Pancreas (tissue), 10 donors: ENCODE measurements at regions not wholly inside any gene's neighbourhood (a gene's known extent, or its start where the extent isn't known, plus 50 kb on each side); places are given as distances from the start of the nearest gene placed in this dataset.
"Not testable (repeated sequence)": the region's sequence is repeated elsewhere in the genome, so short reads cannot be mapped to it uniquely, and the experiment has no call there.

Source experiments
- ATAC-seq, 4 donors: fragments of 200-7000 bp; cut with Tn5 transposase; one replicate each; pipeline versions ENCODE4 v1.8.0 to v1.9.1; 2020; ENCODE audit warnings: mild to moderate bottlenecking in 4 of 4, moderate library complexity in 4 of 4
- DNase-seq, 6 donors: peaks; one replicate each; pipeline ENCODE4 v3.0.0-alpha.2; 2020
- FAIRE-seq: peaks from 2 replicates; lab custom pipeline; 2012; peaks lifted over from hg19 to GRCh38; lab: Jason Lieb, UNC
- H3K27ac ChIP-seq, 4 donors: fragments of 200-600 bp; sonication (generic); 1 replicate in 3 of 4; 2 replicates in 1 of 4; pipeline versions ENCODE4 v1.5.0 to v1.8.0; 2020
- H3K27me3 ChIP-seq, 4 donors: fragments of 200-600 bp; one replicate each; pipeline ENCODE4 v1.8.0; 2021
- H3K36me3 ChIP-seq, 3 donors: fragments of 200-600 bp; sonication (generic) in 1 of 3; one replicate each; pipeline versions ENCODE4 v1.5.0 to v1.8.0; 2020 to 2021
- H3K4me1 ChIP-seq, 3 donors: fragments of 200-600 bp; one replicate each; pipeline ENCODE4 v1.8.0; 2021
- H3K4me3 ChIP-seq, 4 donors: fragments of 200-600 bp; sonication (generic) in 2 of 4; one replicate each; pipeline versions ENCODE4 v1.5.0 to v1.8.0; 2020 to 2021
- H3K9me3 ChIP-seq, 4 donors: fragments of 200-600 bp; one replicate each; pipeline ENCODE4 v1.8.0; 2021
- WGBS, 2 donors: extraction: QIAGEN DNeasy Blood & Tissue Kit; methylation state at CpG; one replicate each; pipeline ENCODE4 v1.1.7; 2013; 5-methylcytosine and 5-hydroxymethylcytosine counted together
- intact Hi-C, 3 donors: fragments of 100-400 bp; cut with DNase I; formaldehyde crosslinking; loops; one replicate each; pipeline versions ENCODE4 v1.11.1 to v1.14.2; 2022
- donor health status: healthy with polysubstance abuse.
- donor health status: DM: no; HTN: no; CAD: no; lungs with moderate emphysema.
- donor health status: DM: no; HTN: no; CAD: no.
- donor health status: control.
- donor health status: control.
- donor health status: Bipolar disorder and iron deficiency.
- donor health status: DM: yes; HTN: yes; CAD: no.
- donor health status: DM: no; HTN: no; CAD: no.
- donor health status: DM: no; HTN: no; CAD: no.
- donor health status: DM: yes; HTN: yes; CAD: no.

GRCh38 chr9:67635067-67635466 is 223.7 kb upstream of the ANKRD20A1 start:
- H3K27ac ChIP-seq, H3K4me1 ChIP-seq, H3K36me3 ChIP-seq, H3K9me3 ChIP-seq, FAIRE-seq, DNase-seq, ATAC-seq, H3K27me3 ChIP-seq, intact Hi-C loops, H3K4me3 ChIP-seq: not testable (repeated sequence)
- WGBS, 2 donors: 73 to 77% methylated on average over 2 to 3 of the region's 6 CpGs

GRCh38 chr9:67611900-67612299 is 246.8 kb upstream of the ANKRD20A1 start:
- intact Hi-C loops, FAIRE-seq, H3K9me3 ChIP-seq, H3K4me3 ChIP-seq, H3K27ac ChIP-seq, H3K36me3 ChIP-seq, H3K27me3 ChIP-seq, H3K4me1 ChIP-seq: not testable (repeated sequence)
- DNase-seq: peak in 2 of 6 donors; percentile 14 to 81
- peak in 1 of 4 donors; percentile 27 for ATAC-seq
- WGBS, 2 donors: 76 to 90% methylated on average over 9 to 14 of the region's 15 CpGs

GRCh38 chr9:67609872-67610271 is 248.9 kb upstream of the ANKRD20A1 start:
- H3K27ac ChIP-seq, H3K27me3 ChIP-seq, H3K9me3 ChIP-seq, H3K36me3 ChIP-seq, H3K4me1 ChIP-seq, H3K4me3 ChIP-seq, intact Hi-C loops, ATAC-seq, FAIRE-seq: not testable (repeated sequence)
- 84 to 86% methylated on average over 5 to 7 of the region's 8 CpGs for WGBS, 2 donors
- DNase-seq: peak in 1 of 6 donors; percentile 66

- H3K4me1 ChIP-seq, FAIRE-seq, ATAC-seq, H3K36me3 ChIP-seq, H3K27ac ChIP-seq, H3K4me3 ChIP-seq, H3K9me3 ChIP-seq, H3K27me3 ChIP-seq, intact Hi-C loops: not testable (repeated sequence)
- WGBS, 2 donors: 81 to 93% methylated on average over 4 to 5 of the region's 7 CpGs
- peak in 1 of 6 donors; percentile 35 for DNase-seq
Measured at GRCh38 chr9:67609435-67609834, 249.3 kb upstream of the ANKRD20A1 start.

- WGBS, 2 donors: 91% methylated on average over 3 of the region's 9 CpGs; no CpG with 5 or more reads in 1 of the 2 donors
- peak in 1 of 6 donors; percentile 20 for DNase-seq
Measured at GRCh38 chr9:67605113-67605512, 253.6 kb upstream of the ANKRD20A1 start.

GRCh38 chr9:67603609-67604008 is 255.1 kb upstream of the ANKRD20A1 start:
- WGBS, 2 donors: 60% methylated on average over 1 of the region's 9 CpGs; no CpG with 5 or more reads in 1 of the 2 donors
- H3K27me3 ChIP-seq, intact Hi-C loops, H3K4me1 ChIP-seq, H3K9me3 ChIP-seq, FAIRE-seq, H3K36me3 ChIP-seq, ATAC-seq, H3K27ac ChIP-seq, H3K4me3 ChIP-seq: not testable (repeated sequence)
- peak in 1 of 6 donors; percentile 42 for DNase-seq

More at GRCh38 chr9:67605113-67605512, 253.6 kb upstream of the ANKRD20A1 start:
- intact Hi-C loops, FAIRE-seq, H3K27ac ChIP-seq, H3K9me3 ChIP-seq, H3K4me3 ChIP-seq, H3K36me3 ChIP-seq, ATAC-seq, H3K27me3 ChIP-seq, H3K4me1 ChIP-seq: not testable (repeated sequence)

- FAIRE-seq, H3K27ac ChIP-seq, DNase-seq, H3K4me3 ChIP-seq, H3K36me3 ChIP-seq, H3K27me3 ChIP-seq, ATAC-seq, intact Hi-C loops, H3K4me1 ChIP-seq, H3K9me3 ChIP-seq: not testable (repeated sequence)
- no CpG with 5 or more reads among the region's 8 CpGs for WGBS, 2 donors
Measured at GRCh38 chr9:67592424-67592823, 266.3 kb upstream of the ANKRD20A1 start.

GRCh38 chr9:67555874-67556273 is 302.9 kb upstream of the ANKRD20A1 start:
- FAIRE-seq, H3K9me3 ChIP-seq, ATAC-seq, intact Hi-C loops, H3K36me3 ChIP-seq, H3K27ac ChIP-seq, H3K27me3 ChIP-seq, DNase-seq, H3K4me1 ChIP-seq, H3K4me3 ChIP-seq: not testable (repeated sequence)
- no CpG with 5 or more reads among the region's 3 CpGs for WGBS, 2 donors

GRCh38 chr9:67550044-67550443 is 308.7 kb upstream of the ANKRD20A1 start:
- H3K4me1 ChIP-seq, ATAC-seq, H3K4me3 ChIP-seq, H3K27me3 ChIP-seq, H3K36me3 ChIP-seq, H3K9me3 ChIP-seq, intact Hi-C loops, H3K27ac ChIP-seq, DNase-seq, FAIRE-seq: not testable (repeated sequence)
- 67% methylated on average over 1 of the region's 6 CpGs; no CpG with 5 or more reads in 1 of the 2 donors for WGBS, 2 donors

GRCh38 chr9:67529834-67530233 is 328.9 kb upstream of the ANKRD20A1 start:
- ATAC-seq, FAIRE-seq, H3K36me3 ChIP-seq, H3K27me3 ChIP-seq, H3K4me1 ChIP-seq, intact Hi-C loops, H3K4me3 ChIP-seq, H3K27ac ChIP-seq, DNase-seq, H3K9me3 ChIP-seq: not testable (repeated sequence)
- 86% methylated on average over 1 of the region's 4 CpGs; no CpG with 5 or more reads in 1 of the 2 donors for WGBS, 2 donors

GRCh38 chr9:67516938-67517337 is 341.8 kb upstream of the ANKRD20A1 start:
- H3K27ac ChIP-seq, ATAC-seq, H3K4me1 ChIP-seq, H3K27me3 ChIP-seq, intact Hi-C loops, H3K9me3 ChIP-seq, DNase-seq, FAIRE-seq, H3K4me3 ChIP-seq, H3K36me3 ChIP-seq: not testable (repeated sequence)
- no CpG with 5 or more reads among the region's 5 CpGs for WGBS, 2 donors

- H3K36me3 ChIP-seq, FAIRE-seq, DNase-seq, H3K27ac ChIP-seq, ATAC-seq, H3K27me3 ChIP-seq, H3K4me1 ChIP-seq, intact Hi-C loops, H3K9me3 ChIP-seq, H3K4me3 ChIP-seq: not testable (repeated sequence)
- no CpG with 5 or more reads among the region's 10 CpGs for WGBS, 2 donors
Measured at GRCh38 chr9:67514587-67514986, 344.1 kb upstream of the ANKRD20A1 start.
